ACC112 (cell line): ENCODE measurements at regions not wholly inside any gene's neighbourhood (a gene's known extent, or its start where the extent isn't known, plus 50 kb on each side); places are given as distances from the start of the nearest gene placed in this dataset.

Experiments used
- H2AFZ ChIP-seq: fragments of 200-600 bp; sonication (generic); one replicate; pipeline ENCODE4 v1.6.0; 2017; ENCODE audit warnings: antibody characterized with exemption, low read length; ENCODE audit not compliant: unreplicated experiment
- H3K27ac ChIP-seq: fragments of 200-600 bp; sonication (generic); 2 replicates; pipeline ENCODE4 v1.5.1; 2014; ENCODE audit warnings: low read depth, mild to moderate bottlenecking, antibody characterized with exemption, low read length, moderate library complexity
- H3K27me3 ChIP-seq: fragments of 200-600 bp; sonication (generic); 2 replicates; pipeline ENCODE4 v1.6.1; 2014; ENCODE audit warnings: mild to moderate bottlenecking, antibody characterized with exemption, low read length, moderate library complexity, mixed read lengths; ENCODE audit not compliant: insufficient read depth
- H3K36me3 ChIP-seq: fragments of 200-600 bp; sonication (generic); 2 replicates; pipeline ENCODE4 v1.6.1; 2016; ENCODE audit warnings: mild to moderate bottlenecking, antibody characterized with exemption, low read length, moderate library complexity, mixed read lengths; ENCODE audit not compliant: insufficient read depth
- H3K4me1 ChIP-seq: fragments of 200-600 bp; sonication (generic); one replicate; pipeline ENCODE4 v1.6.1; 2016; ENCODE audit warnings: low read length, mixed read lengths; ENCODE audit not compliant: insufficient read depth, unreplicated experiment, control insufficient read depth
- H3K4me3 ChIP-seq: fragments of 200-600 bp; sonication (generic); 2 replicates; pipeline ENCODE4 v1.5.1; 2014; ENCODE audit warnings: mild to moderate bottlenecking, low read depth, low read length
- H3K79me2 ChIP-seq: fragments of 200-600 bp; sonication (generic); one replicate; pipeline ENCODE4 v1.6.0; 2016; ENCODE audit warnings: low read length; ENCODE audit not compliant: control insufficient read depth, unreplicated experiment, insufficient read depth

- Histone ChIP-seq H3K27me3 (no peaks in the 10 kb centered on the region), H3K4me3 (no peak overlapping the region), H3K4me1 (no peaks in the 10 kb centered on the region)
These were observed 708.4 kb downstream of the KCNT2 start for GRCh38 chr1:195899762-195900352.

GRCh38 chr1:195898924-195899323 is 709.3 kb downstream of the KCNT2 start:
- Histone ChIP-seq H3K79me2 (no peaks in the 10 kb centered on the region), H3K4me1 (no peaks in the 10 kb centered on the region), H3K36me3 (no peaks in the 10 kb centered on the region), H3K27me3 (no peaks in the 10 kb centered on the region), H2AFZ (no peak overlapping the region), H3K4me3 (no peak overlapping the region), H3K27ac (no peak overlapping the region)

More at GRCh38 chr1:195899762-195900352, 708.4 kb downstream of the KCNT2 start:
- H3K27ac ChIP-seq, result no peak overlapping the region
- H2AFZ ChIP-seq, result no peak overlapping the region
- H3K79me2 ChIP-seq, result no peaks in the 10 kb centered on the region
- H3K36me3 ChIP-seq, result no peaks in the 10 kb centered on the region

- Histone ChIP-seq H3K27me3 (no peaks in the 10 kb centered on the region), H3K4me3 (no peak overlapping the region), H2AFZ (no peak overlapping the region)
These were observed 709.9 kb downstream of the KCNT2 start for GRCh38 chr1:195898373-195898772.

GRCh38 chr1:195897076-195897475 is 711.2 kb downstream of the KCNT2 start:
- no peak overlapping the region for H3K27ac ChIP-seq
- no peak overlapping the region for H3K4me3 ChIP-seq
- no peaks in the 10 kb centered on the region for H3K36me3 ChIP-seq
- no peaks in the 10 kb centered on the region for H3K79me2 ChIP-seq
- no peaks in the 10 kb centered on the region for H3K27me3 ChIP-seq
- H2AFZ ChIP-seq, result no peak overlapping the region
- no peaks in the 10 kb centered on the region for H3K4me1 ChIP-seq

More at GRCh38 chr1:195898373-195898772, 709.9 kb downstream of the KCNT2 start:
- H3K36me3 ChIP-seq, result no peaks in the 10 kb centered on the region
- H3K27ac ChIP-seq, result no peak overlapping the region
- H3K4me1 ChIP-seq, result no peaks in the 10 kb centered on the region
- H3K79me2 ChIP-seq, result no peaks in the 10 kb centered on the region

- Histone ChIP-seq H3K27me3 (no peaks in the 10 kb centered on the region), H3K4me3 (no peak overlapping the region), H3K79me2 (no peaks in the 10 kb centered on the region), H3K36me3 (no peaks in the 10 kb centered on the region), H2AFZ (no peak overlapping the region), H3K27ac (no peak overlapping the region), H3K4me1 (no peaks in the 10 kb centered on the region)
These were observed 713.8 kb downstream of the KCNT2 start for GRCh38 chr1:195894411-195894810.

- no peaks in the 10 kb centered on the region for H3K4me1 ChIP-seq
- H3K79me2 ChIP-seq, result no peaks in the 10 kb centered on the region
- H3K36me3 ChIP-seq, result no peaks in the 10 kb centered on the region
- H3K27me3 ChIP-seq, result no peaks in the 10 kb centered on the region
- H3K27ac ChIP-seq, result no peak overlapping the region
- no peak overlapping the region for H2AFZ ChIP-seq
- H3K4me3 ChIP-seq, result no peak overlapping the region
These were observed 722.2 kb downstream of the KCNT2 start for GRCh38 chr1:195886000-195886399.

GRCh38 chr1:195878478-195878877 is 729.8 kb downstream of the KCNT2 start:
- Histone ChIP-seq H3K4me1 (no peaks in the 10 kb centered on the region), H2AFZ (no peak overlapping the region), H3K4me3 (no peak overlapping the region), H3K27me3 (no peaks in the 10 kb centered on the region), H3K79me2 (no peaks in the 10 kb centered on the region), H3K27ac (no peak overlapping the region), H3K36me3 (no peaks in the 10 kb centered on the region)

- Histone ChIP-seq H3K36me3 (no peaks in the 10 kb centered on the region), H3K4me3 (no peak overlapping the region), H3K79me2 (no peaks in the 10 kb centered on the region), H3K4me1 (no peaks in the 10 kb centered on the region), H3K27me3 (no peaks in the 10 kb centered on the region), H2AFZ (no peak overlapping the region), H3K27ac (no peak overlapping the region)
These were observed 731.4 kb downstream of the KCNT2 start for GRCh38 chr1:195876792-195877191.

- Histone ChIP-seq H3K36me3 (no peaks in the 10 kb centered on the region), H3K79me2 (no peaks in the 10 kb centered on the region), H3K4me1 (no peaks in the 10 kb centered on the region), H2AFZ (no peak overlapping the region), H3K27me3 (no peaks in the 10 kb centered on the region), H3K27ac (no peak overlapping the region), H3K4me3 (no peak overlapping the region)
These were observed 735.9 kb downstream of the KCNT2 start for GRCh38 chr1:195872376-195872775.

GRCh38 chr1:195867638-195868037 is 740.6 kb downstream of the KCNT2 start:
- no peak overlapping the region for H3K27ac ChIP-seq
- H2AFZ ChIP-seq, result no peak overlapping the region
- no peaks in the 10 kb centered on the region for H3K79me2 ChIP-seq

GRCh38 chr1:195866781-195867222 is 741.4 kb downstream of the KCNT2 start:
- H3K36me3 ChIP-seq, result no peaks in the 10 kb centered on the region
- H3K27me3 ChIP-seq, result no peaks in the 10 kb centered on the region
- H2AFZ ChIP-seq, result no peak overlapping the region
- no peak overlapping the region for H3K4me3 ChIP-seq
- no peaks in the 10 kb centered on the region for H3K4me1 ChIP-seq
- H3K79me2 ChIP-seq, result no peaks in the 10 kb centered on the region
- no peak overlapping the region for H3K27ac ChIP-seq

More at GRCh38 chr1:195867638-195868037, 740.6 kb downstream of the KCNT2 start:
- Histone ChIP-seq H3K36me3 (no peaks in the 10 kb centered on the region), H3K4me1 (no peaks in the 10 kb centered on the region), H3K27me3 (no peaks in the 10 kb centered on the region), H3K4me3 (no peak overlapping the region)
